K562 (cell line): ENCODE measurements at regions not wholly inside any gene's neighbourhood (a gene's known extent, or its start where the extent isn't known, plus 50 kb on each side); places are given as distances from the start of the nearest gene placed in this dataset.

Source experiments
- MXD1 ChIP-seq: fragments of 250-450 bp; sonication (Bioruptor Pico); IDR thresholded peaks from 2 replicates; pipeline ENCODE4 v1.8.0; 2021; ENCODE audit warnings: borderline replicate concordance, mild to moderate bottlenecking, moderate library complexity; ENCODE audit not compliant: poor library complexity, severe bottlenecking
- ZZZ3 ChIP-seq: fragments of 450-650 bp; IDR thresholded peaks from 2 replicates; pipeline ENCODE4 v1.6.1; 2016; ENCODE audit warnings: antibody characterized with exemption, mild to moderate bottlenecking, moderate library complexity

DNA sequence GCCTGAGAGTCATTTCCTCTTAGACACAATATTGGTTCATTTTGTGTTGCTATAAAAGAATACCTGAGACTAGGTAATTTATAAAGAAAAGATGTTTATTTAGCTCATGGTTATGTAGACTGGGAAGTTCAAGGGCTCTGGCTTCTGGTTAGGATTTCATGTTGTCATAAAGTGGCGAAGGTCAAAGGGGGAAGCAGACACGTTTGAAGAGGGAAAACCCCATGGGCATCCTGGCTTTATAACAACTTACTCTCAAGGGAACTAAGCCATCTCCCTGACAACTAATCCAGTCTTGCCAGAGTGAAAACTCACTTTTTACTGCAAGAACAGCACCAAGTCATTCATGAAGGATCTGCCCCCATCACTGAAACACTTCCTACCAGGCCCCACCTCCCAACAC lies 89.7 kb upstream of the RNF152 start:
- TF ChIP-seq MXD1 = no peak
- TF ChIP-seq ZZZ3 = no peak
